ENCODE measurements at regions not wholly inside any gene's neighbourhood (a gene's known extent, or its start where the extent isn't known, plus 50 kb on each side); places are given as distances from the start of the nearest gene placed in this dataset.

DNA sequence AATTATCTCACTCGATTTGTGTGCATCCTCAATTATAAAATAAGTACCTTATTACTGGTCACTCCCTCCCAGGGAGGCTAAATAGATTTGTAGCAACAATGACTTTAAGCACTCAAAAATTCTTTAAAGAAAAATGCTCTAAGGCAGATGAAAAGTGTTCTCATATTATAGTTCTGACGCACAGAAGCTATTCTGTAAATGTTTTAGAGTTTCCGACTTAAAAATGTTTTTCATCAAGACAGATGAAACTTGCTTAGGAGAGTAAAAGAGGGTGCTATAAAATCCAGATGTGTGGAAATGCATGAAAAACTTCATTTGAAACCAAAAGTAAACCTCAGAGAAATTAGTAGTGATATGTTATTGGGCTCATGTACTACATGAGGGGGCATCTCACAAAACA is 398.4 kb upstream of the KCNMB2 start:
- TF ChIP-seq CTCF (IDR thresholded peaks at IDR 0.05; ENCODE audit: low read depth, low read length, missing input control) (no peak), RXRA (IDR thresholded peaks at IDR 0.05) (no peak), REST (IDR thresholded peaks at IDR 0.05) (no peak), FOXA1 (IDR thresholded peaks at IDR 0.05) (no peak), GABPA (IDR thresholded peaks at IDR 0.05 in 1 of 2, conservative IDR thresholded peaks at IDR 0.05 in 1 of 2) (no peak), MAX (IDR thresholded peaks at IDR 0.05) (no peak), SP1 (IDR thresholded peaks at IDR 0.05) (no peak), EGR1 (IDR thresholded peaks at IDR 0.05; ENCODE audit: low read depth in 2 of 2) (no peak)
